ENCODE measurements at regions not wholly inside any gene's neighbourhood (a gene's known extent, or its start where the extent isn't known, plus 50 kb on each side); places are given as distances from the start of the nearest gene placed in this dataset.
"Not testable (repeated sequence)": the region's sequence is repeated elsewhere in the genome, so short reads cannot be mapped to it uniquely, and the experiment has no call there.

- TF ChIP-seq CTCF (IDR thresholded peaks at IDR 0.05; ENCODE audit: low read depth, low read length): no peak
- DNase-seq (ENCODE audit: low read depth, low spot score): peak; percentile 81
- H3K27me3 ChIP-seq (ENCODE audit: control insufficient read depth, insufficient read depth, low read length): no peaks in the 10 kb centered on the region
- H3K27ac ChIP-seq (ENCODE audit: low read depth, low read length): peak overlapping the region; percentile 75
- ChIA-PET CTCF (interaction anchor here (0.8 kb wide), 1 partner anchor 72 kb away, joined by 3 read pairs; no protein-coding TSS in a partner anchor), POLR2A (interaction anchor here (0.5 to 1.1 kb wide), 4 partner anchors 8 to 123 kb away, joined by 3 to 5 read pairs (median 4); no protein-coding TSS in a partner anchor)
- H3K4me3 ChIP-seq (ENCODE audit: low read depth, low read length): peak overlapping the region; percentile 42
- H3K9me3 ChIP-seq (ENCODE audit: control insufficient read depth, insufficient read depth, low read length): no peaks in the 10 kb centered on the region
These were observed 152.7 kb downstream of the SKIDA1 start for GRCh38 chr10:21372651-21373410.

GRCh38 chr10:21369697-21370096, 155.8 kb downstream of the SKIDA1 start:
- Histone ChIP-seq H3K9me3 (ENCODE audit: control insufficient read depth, insufficient read depth, low read length) (no peaks in the 10 kb centered on the region), H3K27me3 (ENCODE audit: control insufficient read depth, insufficient read depth, low read length) (no peaks in the 10 kb centered on the region), H3K4me3 (ENCODE audit: low read depth, low read length) (no peak overlapping the region), H3K27ac (ENCODE audit: low read depth, low read length) (no peak overlapping the region)
- ChIA-PET CTCF (no interaction called here), POLR2A (interaction anchor here (1.0 kb wide), 1 partner anchor 51 kb away, joined by 3 read pairs; no protein-coding TSS in a partner anchor)
- DNase-seq (ENCODE audit: low read depth, low spot score): no peak
- TF ChIP-seq CTCF (IDR thresholded peaks at IDR 0.05; ENCODE audit: low read depth, low read length): no peak

- H3K9me3 ChIP-seq (ENCODE audit: control insufficient read depth, insufficient read depth, low read length): no peaks in the 10 kb centered on the region
- TF ChIP-seq CTCF (IDR thresholded peaks at IDR 0.05; ENCODE audit: low read depth, low read length): no peak
- H3K4me3 ChIP-seq (ENCODE audit: low read depth, low read length): no peak overlapping the region
- no peak overlapping the region for H3K27ac ChIP-seq (ENCODE audit: low read depth, low read length)
- DNase-seq (ENCODE audit: low read depth, low spot score): no peak
- ChIA-PET POLR2A (interaction anchor here (1.2 kb wide), 1 partner anchor 128 kb away, joined by 3 read pairs; no protein-coding TSS in a partner anchor), CTCF (interaction anchor here (1.5 kb wide), 1 partner anchor 90 kb away, joined by 6 read pairs; no protein-coding TSS in a partner anchor)
- no peaks in the 10 kb centered on the region for H3K27me3 ChIP-seq (ENCODE audit: control insufficient read depth, insufficient read depth, low read length)
These were observed 156.6 kb downstream of the SKIDA1 start for GRCh38 chr10:21368728-21369425.

- no peak for DNase-seq (ENCODE audit: low read depth, low spot score)
- no peak for TF ChIP-seq CTCF (IDR thresholded peaks at IDR 0.05; ENCODE audit: low read depth, low read length)
- CTCF ChIA-PET: interaction anchor here (1.5 kb wide), 1 partner anchor 89 kb away, joined by 6 read pairs; no protein-coding TSS in a partner anchor
- POLR2A ChIA-PET: interaction anchor here (1.2 kb wide), 1 partner anchor 129 kb away, joined by 3 read pairs; no protein-coding TSS in a partner anchor
- H3K27me3 ChIP-seq (ENCODE audit: control insufficient read depth, insufficient read depth, low read length): no peaks in the 10 kb centered on the region
- H3K4me3 ChIP-seq (ENCODE audit: low read depth, low read length): no peak overlapping the region
- H3K9me3 ChIP-seq (ENCODE audit: control insufficient read depth, insufficient read depth, low read length): no peaks in the 10 kb centered on the region
- no peak overlapping the region for H3K27ac ChIP-seq (ENCODE audit: low read depth, low read length)
These were observed 157.4 kb downstream of the SKIDA1 start for GRCh38 chr10:21368022-21368582.

GRCh38 chr10:21366108-21366507, 159.4 kb downstream of the SKIDA1 start:
- H3K27ac ChIP-seq (ENCODE audit: low read depth, low read length); CTCF ChIA-PET; H3K9me3 ChIP-seq (ENCODE audit: control insufficient read depth, insufficient read depth, low read length); H3K4me3 ChIP-seq (ENCODE audit: low read depth, low read length); POLR2A ChIA-PET; H3K27me3 ChIP-seq (ENCODE audit: control insufficient read depth, insufficient read depth, low read length): not testable (repeated sequence)
- DNase-seq (ENCODE audit: low read depth, low spot score): peak; percentile 13

Data from AG04450 (cell line).